Astrocyte (in vitro differentiated cells and primary cell): ENCODE measurements at regions not wholly inside any gene's neighbourhood (a gene's known extent, or its start where the extent isn't known, plus 50 kb on each side); places are given as distances from the start of the nearest gene placed in this dataset.

ENCODE experiments used
- DNase-seq: peaks from one replicate; pipeline ENCODE4 v3.0.0-alpha.2; 2010; ENCODE audit warnings: low read depth
- FAIRE-seq: peaks from 2 replicates; lab custom pipeline; 2011; peaks lifted over from hg19 to GRCh38; lab: Jason Lieb, UNC
- H2AFZ ChIP-seq: 2 replicates; pipeline ENCODE4 v1.6.0; 2012; ENCODE audit warnings: low read depth, low read length, inconsistent platforms
- H3K27ac ChIP-seq: 2 replicates; pipeline ENCODE4 v1.5.1; 2011; ENCODE audit warnings: low read depth, low read length, inconsistent platforms
- H3K27me3 ChIP-seq: 2 replicates; pipeline ENCODE4 v1.6.0; 2011; ENCODE audit warnings: low read length, inconsistent platforms; ENCODE audit not compliant: insufficient read depth
- H3K36me3 ChIP-seq: 2 replicates; pipeline ENCODE4 v1.5.1; 2011; ENCODE audit warnings: low read length, inconsistent platforms; ENCODE audit not compliant: insufficient read depth
- H3K4me1 ChIP-seq: 2 replicates; pipeline ENCODE4 v1.5.1; 2011; ENCODE audit warnings: low read length, inconsistent platforms; ENCODE audit not compliant: insufficient read depth
- H3K4me2 ChIP-seq: 2 replicates; pipeline ENCODE4 v1.6.0; 2012; ENCODE audit warnings: low read length, inconsistent platforms
- H3K4me3 ChIP-seq: 2 replicates; pipeline ENCODE4 v1.5.1; 2011; ENCODE audit warnings: low read depth, mild to moderate bottlenecking, low read length, inconsistent platforms; ENCODE audit not compliant: insufficient read depth
- H3K79me2 ChIP-seq: 2 replicates; pipeline ENCODE4 v1.6.0; 2012; ENCODE audit warnings: mild to moderate bottlenecking, low read length, inconsistent platforms; ENCODE audit not compliant: insufficient read depth
- H3K9ac ChIP-seq: 2 replicates; pipeline ENCODE4 v1.6.0; 2012; ENCODE audit warnings: mild to moderate bottlenecking, low read length, inconsistent platforms
- H3K9me3 ChIP-seq: 2 replicates; pipeline ENCODE4 v1.5.1; 2012; ENCODE audit warnings: low read depth, mild to moderate bottlenecking, low read length, inconsistent platforms; ENCODE audit not compliant: insufficient read depth
- H4K20me1 ChIP-seq: 2 replicates; pipeline ENCODE4 v1.6.0; 2012; ENCODE audit warnings: low read length, inconsistent platforms; ENCODE audit not compliant: insufficient read depth
- H3K27ac Mint-ChIP-seq: one replicate; pipeline ENCODE4 v1.8.0; 2021; ENCODE audit warnings: mild to moderate bottlenecking, mixed read lengths; ENCODE audit not compliant: unreplicated experiment
- H3K27me3 Mint-ChIP-seq: one replicate; pipeline ENCODE4 v1.8.0; 2021; ENCODE audit warnings: low read depth, mixed read lengths; ENCODE audit not compliant: unreplicated experiment
- H3K36me3 Mint-ChIP-seq: one replicate; pipeline ENCODE4 v1.8.0; 2021; ENCODE audit warnings: low read depth, mixed read lengths; ENCODE audit not compliant: unreplicated experiment
- H3K4me1 Mint-ChIP-seq: one replicate; pipeline ENCODE4 v1.8.0; 2021; ENCODE audit warnings: low read depth, mixed read lengths; ENCODE audit not compliant: unreplicated experiment
- H3K4me3 Mint-ChIP-seq: one replicate; pipeline ENCODE4 v1.8.0; 2021; ENCODE audit warnings: mild to moderate bottlenecking, moderate library complexity, mixed read lengths; ENCODE audit not compliant: unreplicated experiment
- H3K9me3 Mint-ChIP-seq: one replicate; pipeline ENCODE4 v1.8.0; 2021; ENCODE audit warnings: mild to moderate bottlenecking, mixed read lengths; ENCODE audit not compliant: unreplicated experiment
- EZH2 ChIP-seq: IDR thresholded peaks from 2 replicates; pipeline ENCODE4 v1.6.1; 2012; ENCODE audit warnings: mild to moderate bottlenecking, low read length, inconsistent platforms; ENCODE audit not compliant: insufficient read depth
- TF ChIP-seq, protein P1 (sequence below): IDR thresholded peaks from 2 replicates; pipeline ENCODE4 v1.5.1; 2011; ENCODE audit warnings: low read depth, mild to moderate bottlenecking, inconsistent platforms, low read length, moderate library complexity; ENCODE audit not compliant: insufficient read depth

GRCh38 chr2:12890481-12890991 is 173.8 kb downstream of the TRIB2 start:
- Mint-ChIP-seq H3K4me1 (no peaks in the 10 kb centered on the region), H3K9me3 (peaks cover 13% of the 10 kb centered on the region), H3K27ac (no peak overlapping the region), H3K4me3 (no peak overlapping the region), H3K36me3 (no peaks in the 10 kb centered on the region), H3K27me3 (peaks cover 4% of the 10 kb centered on the region)
- no peak overlapping the region for H3K4me3 ChIP-seq
- H3K36me3 ChIP-seq, result no peaks in the 10 kb centered on the region
- TF ChIP-seq, protein P1, sequence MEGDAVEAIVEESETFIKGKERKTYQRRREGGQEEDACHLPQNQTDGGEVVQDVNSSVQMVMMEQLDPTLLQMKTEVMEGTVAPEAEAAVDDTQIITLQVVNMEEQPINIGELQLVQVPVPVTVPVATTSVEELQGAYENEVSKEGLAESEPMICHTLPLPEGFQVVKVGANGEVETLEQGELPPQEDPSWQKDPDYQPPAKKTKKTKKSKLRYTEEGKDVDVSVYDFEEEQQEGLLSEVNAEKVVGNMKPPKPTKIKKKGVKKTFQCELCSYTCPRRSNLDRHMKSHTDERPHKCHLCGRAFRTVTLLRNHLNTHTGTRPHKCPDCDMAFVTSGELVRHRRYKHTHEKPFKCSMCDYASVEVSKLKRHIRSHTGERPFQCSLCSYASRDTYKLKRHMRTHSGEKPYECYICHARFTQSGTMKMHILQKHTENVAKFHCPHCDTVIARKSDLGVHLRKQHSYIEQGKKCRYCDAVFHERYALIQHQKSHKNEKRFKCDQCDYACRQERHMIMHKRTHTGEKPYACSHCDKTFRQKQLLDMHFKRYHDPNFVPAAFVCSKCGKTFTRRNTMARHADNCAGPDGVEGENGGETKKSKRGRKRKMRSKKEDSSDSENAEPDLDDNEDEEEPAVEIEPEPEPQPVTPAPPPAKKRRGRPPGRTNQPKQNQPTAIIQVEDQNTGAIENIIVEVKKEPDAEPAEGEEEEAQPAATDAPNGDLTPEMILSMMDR, result no peak
- no peak for TF ChIP-seq EZH2
- no peaks in the 10 kb centered on the region for H4K20me1 ChIP-seq
- no peaks in the 10 kb centered on the region for H3K9me3 ChIP-seq
- H3K4me2 ChIP-seq, result no peak overlapping the region
- no peaks in the 10 kb centered on the region for H3K79me2 ChIP-seq
- H3K4me1 ChIP-seq, result no peaks in the 10 kb centered on the region
- H3K9ac ChIP-seq, result no peak overlapping the region
- DNase-seq, result no peak
- no peak overlapping the region for H3K27ac ChIP-seq
- no peaks in the 10 kb centered on the region for H3K27me3 ChIP-seq
- no peak for FAIRE-seq
- H2AFZ ChIP-seq, result no peak overlapping the region

GRCh38 chr2:12895017-12895416 is 178.3 kb downstream of the TRIB2 start:
- no peak for FAIRE-seq
- no peak overlapping the region for H3K27ac Mint-ChIP-seq
- TF ChIP-seq, protein P1, result no peak
- no peak for TF ChIP-seq EZH2

DNA sequence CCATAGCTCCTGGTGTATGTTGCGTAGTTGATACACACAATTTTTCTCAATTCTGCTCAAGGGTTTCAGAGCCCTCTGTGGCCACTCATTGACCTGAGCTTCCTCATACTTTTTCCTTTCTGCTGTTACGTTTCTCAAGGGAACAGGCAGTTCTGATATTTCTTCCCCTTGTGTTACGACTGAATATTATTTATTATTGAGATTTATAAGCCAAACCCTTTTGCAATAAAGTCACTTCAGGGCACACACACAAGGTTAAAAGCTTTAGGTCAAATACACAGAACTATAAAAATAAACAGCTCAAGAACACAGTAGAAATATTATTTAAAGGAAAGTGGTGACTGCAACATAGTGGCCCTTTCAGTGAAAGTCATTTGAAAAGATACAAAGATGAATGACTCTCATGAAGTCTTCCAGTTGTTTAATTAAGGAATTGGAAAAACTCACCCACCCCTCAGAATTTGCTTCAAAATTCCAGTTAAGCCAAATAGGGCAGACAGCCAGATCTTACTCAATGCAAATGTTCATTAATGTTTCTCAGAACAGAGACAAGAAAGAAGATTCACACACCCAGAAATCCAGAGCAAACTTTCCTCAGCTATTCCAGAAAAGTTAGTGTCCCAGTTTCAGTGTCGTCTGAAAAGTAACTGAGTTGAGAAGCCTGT is 179.7 kb downstream of the TRIB2 start:
- H2AFZ ChIP-seq, result no peak overlapping the region
- no peaks in the 10 kb centered on the region for H3K79me2 ChIP-seq
- Mint-ChIP-seq H3K27me3 (peaks cover 5% of the 10 kb centered on the region), H3K27ac (no peak overlapping the region), H3K36me3 (no peaks in the 10 kb centered on the region), H3K4me1 (peaks cover 5% of the 10 kb centered on the region), H3K4me3 (no peak overlapping the region), H3K9me3 (peaks cover 12% of the 10 kb centered on the region)
- DNase-seq (no peak), FAIRE-seq (no peak)
- no peaks in the 10 kb centered on the region for H3K4me1 ChIP-seq
- no peaks in the 10 kb centered on the region for H3K36me3 ChIP-seq
- no peak overlapping the region for H3K9ac ChIP-seq
- no peaks in the 10 kb centered on the region for H3K27me3 ChIP-seq
- H3K27ac ChIP-seq, result no peak overlapping the region
- no peaks in the 10 kb centered on the region for H3K9me3 ChIP-seq
- no peaks in the 10 kb centered on the region for H4K20me1 ChIP-seq
- H3K4me3 ChIP-seq, result no peak overlapping the region
- H3K4me2 ChIP-seq, result no peak overlapping the region
- TF ChIP-seq, protein P1, result no peak
- no peak for TF ChIP-seq EZH2

More at GRCh38 chr2:12895017-12895416, 178.3 kb downstream of the TRIB2 start:
- Histone ChIP-seq H3K27me3 (no peaks in the 10 kb centered on the region), H3K4me3 (no peak overlapping the region), H3K36me3 (no peaks in the 10 kb centered on the region), H3K4me2 (no peak overlapping the region), H3K9me3 (no peaks in the 10 kb centered on the region), H4K20me1 (no peaks in the 10 kb centered on the region), H3K4me1 (no peaks in the 10 kb centered on the region), H2AFZ (no peak overlapping the region), H3K9ac (no peak overlapping the region), H3K27ac (no peak overlapping the region), H3K79me2 (no peaks in the 10 kb centered on the region)
- H3K27me3 Mint-ChIP-seq, result peaks cover 5% of the 10 kb centered on the region
- peaks cover 13% of the 10 kb centered on the region for H3K9me3 Mint-ChIP-seq
- H3K4me3 Mint-ChIP-seq, result no peak overlapping the region
- H3K4me1 Mint-ChIP-seq, result no peaks in the 10 kb centered on the region
- no peaks in the 10 kb centered on the region for H3K36me3 Mint-ChIP-seq
- DNase-seq, result no peak
